C4-2B (cell line): ENCODE measurements at regions not wholly inside any gene's neighbourhood (a gene's known extent, or its start where the extent isn't known, plus 50 kb on each side); places are given as distances from the start of the nearest gene placed in this dataset.

Experiments
- ZFX ChIP-seq: fragments of 450-650 bp; IDR thresholded peaks from 2 replicates; pipeline ENCODE4 v1.6.1; 2017
- TF ChIP-seq, protein P1 (sequence below): fragments of 450-650 bp; conservative IDR thresholded peaks from 2 replicates; pipeline ENCODE4 v1.5.1; 2017; ENCODE audit warnings: mild to moderate bottlenecking

- TF ChIP-seq, protein P1, sequence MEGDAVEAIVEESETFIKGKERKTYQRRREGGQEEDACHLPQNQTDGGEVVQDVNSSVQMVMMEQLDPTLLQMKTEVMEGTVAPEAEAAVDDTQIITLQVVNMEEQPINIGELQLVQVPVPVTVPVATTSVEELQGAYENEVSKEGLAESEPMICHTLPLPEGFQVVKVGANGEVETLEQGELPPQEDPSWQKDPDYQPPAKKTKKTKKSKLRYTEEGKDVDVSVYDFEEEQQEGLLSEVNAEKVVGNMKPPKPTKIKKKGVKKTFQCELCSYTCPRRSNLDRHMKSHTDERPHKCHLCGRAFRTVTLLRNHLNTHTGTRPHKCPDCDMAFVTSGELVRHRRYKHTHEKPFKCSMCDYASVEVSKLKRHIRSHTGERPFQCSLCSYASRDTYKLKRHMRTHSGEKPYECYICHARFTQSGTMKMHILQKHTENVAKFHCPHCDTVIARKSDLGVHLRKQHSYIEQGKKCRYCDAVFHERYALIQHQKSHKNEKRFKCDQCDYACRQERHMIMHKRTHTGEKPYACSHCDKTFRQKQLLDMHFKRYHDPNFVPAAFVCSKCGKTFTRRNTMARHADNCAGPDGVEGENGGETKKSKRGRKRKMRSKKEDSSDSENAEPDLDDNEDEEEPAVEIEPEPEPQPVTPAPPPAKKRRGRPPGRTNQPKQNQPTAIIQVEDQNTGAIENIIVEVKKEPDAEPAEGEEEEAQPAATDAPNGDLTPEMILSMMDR, result peak; percentile 83
- no peak for TF ChIP-seq ZFX
Observed at GRCh38 chr6:84422380-84422968, 195.0 kb upstream of the CEP162 start.
